Activated CD8-positive, alpha-beta T cell treated with anti-CD3 and anti-CD28 coated beads for 36 hours (primary cell): ENCODE measurements at regions not wholly inside any gene's neighbourhood (a gene's known extent, or its start where the extent isn't known, plus 50 kb on each side); places are given as distances from the start of the nearest gene placed in this dataset.
"Not testable (repeated sequence)": the region's sequence is repeated elsewhere in the genome, so short reads cannot be mapped to it uniquely, and the experiment has no call there.

Experiments used
- ATAC-seq: fragments of 200-7000 bp; cut with Tn5 transposase; one replicate; pipeline ENCODE4 v1.10.0; 2021; ENCODE audit warnings: mild to moderate bottlenecking, moderate library complexity
- CTCF ChIA-PET: fragments of 350-600 bp; sonication (Branson Sonifier 250); formaldehyde crosslinking; loops from one replicate; lab custom pipeline; 2021; ENCODE audit warnings: antibody characterized with exemption; lab: Charles Lee
- POLR2A ChIA-PET: fragments of 350-600 bp; sonication (Branson Sonifier 250); formaldehyde crosslinking; loops from one replicate; lab custom pipeline; 2021; ENCODE audit warnings: antibody characterized with exemption; lab: Charles Lee
- DNase-seq: peaks from one replicate; pipeline ENCODE4 v3.0.0-alpha.2; 2020
- H3K27ac Mint-ChIP-seq: one replicate; pipeline ENCODE4 v1.8.0; 2021; ENCODE audit warnings: mild to moderate bottlenecking, mixed read lengths
- H3K27me3 Mint-ChIP-seq: one replicate; pipeline ENCODE4 v1.8.0; 2021; ENCODE audit warnings: mixed read lengths
- H3K36me3 Mint-ChIP-seq: one replicate; pipeline ENCODE4 v1.8.0; 2021; ENCODE audit warnings: low read depth, mixed read lengths
- H3K4me1 Mint-ChIP-seq: one replicate; pipeline ENCODE4 v1.8.0; 2021; ENCODE audit warnings: low read depth, mixed read lengths
- H3K4me3 Mint-ChIP-seq: one replicate; pipeline ENCODE4 v1.8.0; 2021; ENCODE audit warnings: mild to moderate bottlenecking, moderate library complexity, mixed read lengths
- H3K9me3 Mint-ChIP-seq: one replicate; pipeline ENCODE4 v1.8.0; 2021; ENCODE audit warnings: mixed read lengths
- CTCF ChIP-seq: fragments of 200-600 bp; IDR thresholded peaks from one replicate; pipeline ENCODE4 v1.8.0; 2022; ENCODE audit warnings: antibody characterized with exemption, mild to moderate bottlenecking
- intact Hi-C: fragments of 100-400 bp; cut with micrococcal nuclease; formaldehyde crosslinking; loops from one replicate; pipeline ENCODE4 v1.10.0; 2022

DNA sequence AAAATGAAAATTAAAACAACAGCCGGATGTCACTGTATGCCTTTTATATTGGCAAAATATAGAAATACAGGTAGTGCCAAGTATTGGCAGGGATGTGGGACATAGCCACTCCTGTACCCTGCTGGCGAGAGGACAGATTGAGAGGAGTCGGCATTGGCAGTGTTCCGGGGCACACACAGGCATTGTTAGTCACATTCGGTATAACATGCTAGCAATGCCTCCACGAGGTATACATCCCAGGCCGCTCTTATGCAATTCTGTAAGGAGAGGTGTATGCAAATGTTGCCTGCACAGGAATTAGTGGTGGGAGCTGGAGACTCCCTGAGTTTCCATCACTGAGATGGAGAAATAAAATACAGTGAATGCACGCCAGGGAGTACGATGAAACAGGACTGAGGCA, 99.4 kb upstream of the DLG1 start:
- DNase-seq (no peak), ATAC-seq (no peak)
- intact Hi-C loops: no loop called here
- Mint-ChIP-seq H3K36me3 (no peaks in the 10 kb centered on the region), H3K27me3 (peaks cover 3% of the 10 kb centered on the region), H3K27ac (peak overlapping the region; percentile 86), H3K9me3 (peaks cover 2% of the 10 kb centered on the region), H3K4me3 (no peak overlapping the region), H3K4me1 (peaks cover 26% of the 10 kb centered on the region)
- TF ChIP-seq CTCF: no peak
- CTCF ChIA-PET: interaction anchor here (1.3 to 1.8 kb wide), 2 partner anchors 104 to 141 kb away, joined by 4 to 7 read pairs; no protein-coding TSS in a partner anchor
- POLR2A ChIA-PET: no interaction called here

DNA sequence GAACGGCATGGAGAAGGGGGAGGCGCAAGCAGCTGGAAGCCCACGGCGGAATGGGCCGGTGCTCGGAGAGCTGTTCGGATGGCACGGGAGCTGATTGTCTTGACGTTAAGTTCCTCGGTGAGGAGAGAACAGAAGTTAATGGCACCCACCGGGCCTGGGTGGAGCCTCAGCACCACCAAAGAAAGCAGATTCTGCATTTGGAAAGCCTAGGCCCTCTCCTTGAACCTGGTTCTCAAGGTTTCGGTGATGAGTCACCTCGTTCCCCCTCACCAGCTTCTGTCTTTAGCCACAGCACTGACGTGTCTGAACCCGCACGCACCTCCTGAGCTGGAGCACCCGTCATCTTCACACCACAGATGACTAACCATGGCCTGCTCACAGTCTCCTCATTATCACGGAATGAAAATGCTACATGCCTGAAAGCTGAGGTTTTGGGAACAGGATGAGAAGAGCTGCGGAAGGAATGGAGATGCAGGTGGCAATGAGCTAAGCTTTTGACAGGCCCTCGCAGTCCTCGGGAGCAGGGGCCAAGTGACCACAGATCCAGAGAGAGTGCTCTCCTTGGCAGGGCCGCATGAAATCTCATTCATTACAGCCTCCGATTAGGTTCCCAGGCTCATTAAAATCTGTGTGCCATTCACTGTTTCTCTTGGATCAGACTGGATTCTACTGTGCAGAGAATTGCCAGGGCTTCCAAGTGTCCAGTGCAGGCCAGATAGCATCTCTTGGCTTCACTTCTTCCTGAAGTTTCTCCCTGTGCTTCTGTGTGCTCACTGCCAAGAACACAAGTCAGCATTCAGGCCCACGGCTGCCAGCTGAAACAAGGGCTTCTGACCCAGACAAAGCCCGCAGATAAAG, 96.3 kb upstream of the DLG1 start:
- DNase-seq (peak; percentile 84), ATAC-seq (peak; percentile 79)
- Mint-ChIP-seq H3K4me3 (no peak overlapping the region), H3K4me1 (peaks cover 26% of the 10 kb centered on the region), H3K27ac (peak overlapping the region; percentile 75), H3K27me3 (peaks cover 7% of the 10 kb centered on the region), H3K36me3 (no peaks in the 10 kb centered on the region), H3K9me3 (peaks cover 2% of the 10 kb centered on the region)
- ChIA-PET CTCF (interaction anchor here (0.7 to 1.5 kb wide), 3 partner anchors 31 to 138 kb away, joined by 3 to 6 read pairs (median 4); no protein-coding TSS in a partner anchor), POLR2A (interaction anchor here (0.5 to 1.5 kb wide), 2 partner anchors 26 to 66 kb away, joined by 3 to 4 read pairs; no protein-coding TSS in a partner anchor)
- intact Hi-C loops: no loop called here
- TF ChIP-seq CTCF: no peak

DNA sequence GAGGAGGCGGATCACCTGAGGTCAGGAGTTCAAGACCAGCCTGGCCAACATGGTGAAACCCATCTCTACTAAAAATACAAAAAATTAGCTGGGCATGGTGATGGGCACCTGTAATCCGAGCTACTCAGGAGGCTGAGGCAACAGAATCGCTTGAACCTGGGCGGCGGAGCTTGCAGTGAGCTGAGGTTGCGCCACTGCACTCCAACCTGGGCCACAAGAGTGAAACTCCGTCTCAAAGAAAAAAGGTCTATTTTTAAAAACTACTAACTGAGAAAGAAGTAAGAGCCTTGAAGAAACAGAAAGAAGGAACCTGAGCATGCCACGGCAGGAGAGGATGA, 95.7 kb upstream of the DLG1 start:
- H3K27ac Mint-ChIP-seq: peak overlapping the region; percentile 75
- ChIA-PET CTCF (interaction anchor here (0.7 to 1.4 kb wide), 2 partner anchors 30 to 137 kb away, joined by 3 to 6 read pairs; no protein-coding TSS in a partner anchor), POLR2A (interaction anchor here (1.5 kb wide), 1 partner anchor 26 kb away, joined by 4 read pairs; no protein-coding TSS in a partner anchor)
- peaks cover 26% of the 10 kb centered on the region for H3K4me1 Mint-ChIP-seq
- ATAC-seq, intact Hi-C loops, H3K9me3 Mint-ChIP-seq, H3K4me3 Mint-ChIP-seq, DNase-seq, H3K36me3 Mint-ChIP-seq, H3K27me3 Mint-ChIP-seq: not testable (repeated sequence)

GRCh38 chr3:197393711-197394110, 95.3 kb upstream of the DLG1 start:
- peaks cover 25% of the 10 kb centered on the region for H3K4me1 Mint-ChIP-seq
- POLR2A ChIA-PET: no interaction called here
- DNase-seq (no peak), ATAC-seq (no peak)
- H3K9me3 Mint-ChIP-seq: peaks cover 1% of the 10 kb centered on the region
- H3K36me3 Mint-ChIP-seq: no peaks in the 10 kb centered on the region
- CTCF ChIA-PET: interaction anchor here (0.7 to 1.4 kb wide), 2 partner anchors 30 to 137 kb away, joined by 3 to 6 read pairs; no protein-coding TSS in a partner anchor
- no peak for TF ChIP-seq CTCF
- H3K27me3 Mint-ChIP-seq: peaks cover 8% of the 10 kb centered on the region
- intact Hi-C loops: no loop called here
- H3K4me3 Mint-ChIP-seq: no peak overlapping the region
- no peak overlapping the region for H3K27ac Mint-ChIP-seq

- intact Hi-C loops: no loop called here
- no peak for TF ChIP-seq CTCF
- Mint-ChIP-seq H3K36me3 (no peaks in the 10 kb centered on the region), H3K27me3 (peaks cover 7% of the 10 kb centered on the region), H3K27ac (no peak overlapping the region), H3K4me1 (peaks cover 17% of the 10 kb centered on the region), H3K4me3 (no peak overlapping the region), H3K9me3 (no peaks in the 10 kb centered on the region)
- ChIA-PET POLR2A (no interaction called here), CTCF (no interaction called here)
- no peak for DNase-seq
- no peak for ATAC-seq
These were observed 94.5 kb upstream of the DLG1 start for GRCh38 chr3:197392961-197393360.
